K562 (cell line): ENCODE measurements at regions not wholly inside any gene's neighbourhood (a gene's known extent, or its start where the extent isn't known, plus 50 kb on each side); places are given as distances from the start of the nearest gene placed in this dataset.

Experiments used
- ATAC-seq: fragments of 200-7000 bp; cut with Tn5 transposase; 3 replicates; pipeline ENCODE4 v1.9.1; 2020; ENCODE audit warnings: moderate library complexity
- BruUV-seq: library from RNA; stranded (reverse); fragments of 400-500 nt; replicated peaks from 2 replicates; lab custom pipeline; 2021; lab: Mats Ljungman, UMichigan
- CTCF ChIA-PET: fragments of 300-600 bp; formaldehyde crosslinking; extraction: SDS; loops from one replicate; lab custom pipeline; 2021; ENCODE audit warnings: low intra/inter-chr PET ratio; lab: Yijun Ruan, JAX
- POLR2A ChIA-PET: fragments of 300-600, 350-650 bp; sonication (Branson Sonifier 250); formaldehyde crosslinking; extraction: SDS; loops from one replicate; lab custom pipeline; 2021; ENCODE audit warnings: antibody characterized with exemption, inconsistent platforms; lab: Yijun Ruan, JAX
- DNase-seq, 4 experiments: peaks; one replicate each; pipeline versions ENCODE4 v3.0.0 to v3.0.0-alpha.2; 2011 to 2018; ENCODE audit warnings: low spot score in 3 of 4, mixed read lengths in 3 of 4; ENCODE audit errors: extremely low read depth in 1 of 4
- FAIRE-seq: peaks from 2 replicates; lab custom pipeline; 2011; peaks lifted over from hg19 to GRCh38; lab: Jason Lieb, UNC
- H2AFZ ChIP-seq: 2 replicates; pipeline ENCODE4 v1.6.0; 2011; ENCODE audit warnings: low read depth, low read length, control low read depth, inconsistent platforms
- H3K27ac ChIP-seq: fragments of 200-600 bp; 3 replicates; pipeline ENCODE4 v1.8.0; 2011; ENCODE audit warnings: low read depth, mild to moderate bottlenecking, control low read depth, inconsistent platforms, low read length, moderate library complexity, mixed read lengths; ENCODE audit errors: extremely low read depth
- H3K27me3 ChIP-seq, 2 experiments: fragments of 300-600 bp in 1 of 2; 2 replicates in 1 of 2; 3 replicates in 1 of 2; pipeline versions ENCODE4 v1.6.0 to v1.8.0; 2011; ENCODE audit warnings: inconsistent platforms in 2 of 2, low read length in 2 of 2, mild to moderate bottlenecking in 1 of 2, mixed read lengths in 1 of 2, moderate library complexity in 1 of 2; ENCODE audit not compliant: control insufficient read depth in 2 of 2, insufficient read depth in 2 of 2
- H3K36me3 ChIP-seq: fragments of 300-600 bp; 3 replicates; pipeline ENCODE4 v1.8.0; 2011; ENCODE audit warnings: mild to moderate bottlenecking, low read length, inconsistent platforms; ENCODE audit not compliant: control insufficient read depth, insufficient read depth
- H3K4me1 ChIP-seq, 2 experiments: fragments of 200-600 bp in 1 of 2; replicated peaks in 1 of 2; 2 replicates in 1 of 2; 3 replicates in 1 of 2; pipeline versions ENCODE4 v1.5.1 to v1.8.0; 2011; ENCODE audit warnings: inconsistent platforms in 2 of 2, low read length in 2 of 2, mild to moderate bottlenecking in 1 of 2, mixed read lengths in 1 of 2, moderate library complexity in 1 of 2; ENCODE audit not compliant: control insufficient read depth in 2 of 2, insufficient read depth in 2 of 2
- H3K4me2 ChIP-seq: 2 replicates; pipeline ENCODE4 v1.6.1; 2011; ENCODE audit warnings: low read length, control low read depth, inconsistent platforms, mixed read lengths; ENCODE audit not compliant: insufficient read depth
- H3K4me3 ChIP-seq: fragments of 200-600 bp; sonication (generic), shearing (Covaris generic); 2 replicates; pipeline ENCODE4 v1.5.1; 2016; ENCODE audit warnings: control low read depth, inconsistent platforms
- H3K79me2 ChIP-seq: fragments of 200-600 bp; 3 replicates; pipeline ENCODE4 v1.8.0; 2011; ENCODE audit warnings: low read length, inconsistent platforms; ENCODE audit not compliant: control insufficient read depth, insufficient read depth
- H3K9ac ChIP-seq, 2 experiments: 2 replicates each; pipeline versions ENCODE4 v1.6.0 to v1.6.1; 2011; ENCODE audit warnings: low read depth in 2 of 2, low read length in 2 of 2, control low read depth in 1 of 2, inconsistent platforms in 1 of 2, mild to moderate bottlenecking in 1 of 2, mixed read lengths in 1 of 2; ENCODE audit not compliant: insufficient read depth in 1 of 2
- H3K9me1 ChIP-seq: one replicate; pipeline ENCODE4 v1.6.0; 2011; ENCODE audit warnings: inconsistent platforms, mild to moderate bottlenecking, low read length, moderate library complexity; ENCODE audit not compliant: control insufficient read depth, insufficient read depth
- H3K9me3 ChIP-seq: replicated peaks from 2 replicates; pipeline ENCODE4 v1.5.1; 2011; ENCODE audit warnings: low read depth, low read length, inconsistent platforms; ENCODE audit not compliant: control insufficient read depth, insufficient read depth
- H4K20me1 ChIP-seq: replicated peaks from 2 replicates; pipeline ENCODE4 v1.6.1; 2011; ENCODE audit warnings: low read length, inconsistent platforms, mixed read lengths; ENCODE audit not compliant: control insufficient read depth, insufficient read depth
- CBX5 ChIP-seq: IDR thresholded peaks from 2 replicates; pipeline ENCODE4 v1.6.1; 2014; ENCODE audit warnings: low read depth, borderline replicate concordance
- NELFE ChIP-seq: IDR thresholded peaks from 2 replicates; pipeline ENCODE4 v1.6.1; 2011; ENCODE audit warnings: mild to moderate bottlenecking; ENCODE audit not compliant: insufficient read depth, insufficient read length
- NEUROD1 ChIP-seq: fragments of 150-350 bp; IDR thresholded peaks from 2 replicates; pipeline ENCODE4 v1.6.1; 2014; ENCODE audit warnings: borderline replicate concordance, low read length, low read depth; ENCODE audit not compliant: partially characterized antibody
- POLR2B ChIP-seq: fragments of 450-650 bp; IDR thresholded peaks from 2 replicates; pipeline ENCODE4 v1.6.1; 2018; ENCODE audit warnings: low read depth; ENCODE audit not compliant: partially characterized antibody
- POLR2G ChIP-seq: fragments of 200-400 bp; formaldehyde crosslinking; IDR thresholded peaks from 2 replicates; pipeline ENCODE4 v1.6.1; 2017; ENCODE audit warnings: low read depth, mild to moderate bottlenecking, antibody characterized with exemption, low read length, moderate library complexity
- PYGO2 ChIP-seq: fragments of 450-650 bp; IDR thresholded peaks from 2 replicates; pipeline ENCODE4 v1.6.1; 2016; ENCODE audit warnings: mild to moderate bottlenecking, missing genetic modification characterization, moderate library complexity, missing compliant biosample characterization
- SRSF3 ChIP-seq: fragments of 200-400 bp; formaldehyde crosslinking; IDR thresholded peaks from 2 replicates; pipeline ENCODE4 v1.6.1; 2016; ENCODE audit warnings: mild to moderate bottlenecking, low read length, moderate library complexity; ENCODE audit not compliant: insufficient read depth
- TAL1 ChIP-seq: fragments of 450-650 bp; IDR thresholded peaks from 2 replicates; pipeline ENCODE4 v1.6.1; 2016; ENCODE audit warnings: mild to moderate bottlenecking
- TSHZ1 ChIP-seq: fragments of 250-450 bp; sonication (Bioruptor Pico); IDR thresholded peaks from 2 replicates; pipeline ENCODE4 v1.4.0; 2020; ENCODE audit warnings: mild to moderate bottlenecking, moderate library complexity
- ZKSCAN3 ChIP-seq: fragments of 250-450 bp; sonication (Bioruptor Pico); IDR thresholded peaks from 2 replicates; pipeline ENCODE4 v1.4.0; 2020
- ZNF184 ChIP-seq: sonication (generic); formaldehyde crosslinking; IDR thresholded peaks from 2 replicates; pipeline ENCODE4 v1.5.0; 2020; ENCODE audit warnings: missing genetic modification reagents
- ZNF280B ChIP-seq: fragments of 250-450 bp; sonication (Bioruptor Pico); IDR thresholded peaks from 2 replicates; pipeline ENCODE4 v1.5.1; 2021; ENCODE audit warnings: mild to moderate bottlenecking
- ZNF586 ChIP-seq: fragments of 450-650 bp; formaldehyde crosslinking; conservative IDR thresholded peaks from 2 replicates; pipeline ENCODE4 v1.4.0; 2020; ENCODE audit warnings: mild to moderate bottlenecking, moderate library complexity
- ZNF592 ChIP-seq: fragments of 450-650 bp; IDR thresholded peaks from 2 replicates; pipeline ENCODE4 v1.6.1; 2017; ENCODE audit warnings: antibody characterized with exemption, mild to moderate bottlenecking
- ZNF785 ChIP-seq: fragments of 250-450 bp; sonication (Bioruptor Pico); IDR thresholded peaks from 2 replicates; pipeline ENCODE4 v1.4.0; 2020; ENCODE audit warnings: mild to moderate bottlenecking
- WGBS: fragments of 100-300 bp; shearing (Covaris generic); methylation state at CpG from one replicate; pipeline ENCODE4 v1.1.6; 2016; ENCODE audit warnings: low coverage, mixed read lengths; ENCODE audit not compliant: insufficient coverage; ENCODE audit errors: missing lambda C conversion rate; 5-methylcytosine and 5-hydroxymethylcytosine counted together
- in situ Hi-C: fragments of 300-500 bp; cut with MboI; formaldehyde crosslinking; loops from 4 replicates; pipeline ENCODE4 v1.15.0; 2018; ENCODE audit warnings: inconsistent platforms, mixed read lengths
- intact Hi-C: fragments of 100-400 bp; cut with micrococcal nuclease; formaldehyde crosslinking; loops from 2 replicates; pipeline ENCODE4 v1.14.2; 2022

GRCh38 chr1:29425631-29426030 lies 189.3 kb downstream of the PTPRU start:
- H2AFZ ChIP-seq = no peak overlapping the region
- peak in 2 of 4 experiments; percentile 51 for DNase-seq
- peak; percentile 83 for ATAC-seq
- H3K27ac ChIP-seq = no peak overlapping the region
- H3K79me2 ChIP-seq = no peaks in the 10 kb centered on the region
- in situ Hi-C loops = no loop called here
- H3K9me3 ChIP-seq = no peaks in the 10 kb centered on the region
- H3K9ac ChIP-seq = no peak overlapping the region
- WGBS = 0% methylated on average over 2 of the region's 2 CpGs
- peaks cover 5% of the 10 kb centered on the region; the same call in 1 of the 2 replicates for H4K20me1 ChIP-seq
- intact Hi-C loops = no loop called here
- no peak overlapping the region for H3K4me2 ChIP-seq
- no peaks in the 10 kb centered on the region for H3K36me3 ChIP-seq
- peaks cover 0 to 4% of the 10 kb centered on the region in 2 experiments; a peak in 1 of 5 replicates for H3K27me3 ChIP-seq
- FAIRE-seq = peak; percentile 83
- no TSS peak for BruUV-seq
- no peaks in the 10 kb centered on the region; a peak in 1 of 5 replicates for H3K4me1 ChIP-seq
- POLR2A ChIA-PET = no interaction called here
- H3K9me1 ChIP-seq = no peaks in the 10 kb centered on the region
- CTCF ChIA-PET = no interaction called here
- no peak overlapping the region for H3K4me3 ChIP-seq
- TF ChIP-seq NEUROD1 = no peak
- TF ChIP-seq TSHZ1 = no peak
- TF ChIP-seq CBX5 = no peak
- TF ChIP-seq ZKSCAN3 (CRISPR knock-in tag) = no peak
- no peak for TF ChIP-seq POLR2B
- TF ChIP-seq SRSF3 = no peak
- TF ChIP-seq ZNF785 = no peak
- TF ChIP-seq ZNF586 (CRISPR knock-in tag) = no peak
- TF ChIP-seq TAL1 = peak; percentile 40
- no peak for TF ChIP-seq POLR2G
- no peak for TF ChIP-seq PYGO2
- no peak for TF ChIP-seq ZNF280B
- no peak for TF ChIP-seq ZNF184 (CRISPR knock-in tag)
- TF ChIP-seq NELFE = no peak
- TF ChIP-seq ZNF592 = no peak
